MCF 10A (cell line): ENCODE measurements at regions not wholly inside any gene's neighbourhood (a gene's known extent, or its start where the extent isn't known, plus 50 kb on each side); places are given as distances from the start of the nearest gene placed in this dataset.

Source experiments
- BruUV-seq: library from RNA; stranded (reverse); fragments of 400-500 nt; replicated peaks from 2 replicates; lab custom pipeline; 2021; lab: Mats Ljungman, UMichigan
- CTCF ChIA-PET: fragments of 300-600 bp; sonication (Branson Sonifier 250); formaldehyde crosslinking; extraction: SDS; loops from one replicate; lab custom pipeline; 2021; ENCODE audit warnings: antibody characterized with exemption, inconsistent platforms; lab: Yijun Ruan, JAX
- POLR2A ChIA-PET: fragments of 300-600, 350-650 bp; sonication (Branson Sonifier 250); formaldehyde crosslinking; extraction: SDS; loops from one replicate; lab custom pipeline; 2020; ENCODE audit warnings: antibody characterized with exemption, inconsistent platforms; lab: Yijun Ruan, JAX
- DNase-seq: peaks from one replicate; pipeline ENCODE4 v3.0.0-alpha.2; 2018; ENCODE audit not compliant: unreplicated experiment
- H3K27ac Mint-ChIP-seq: one replicate; pipeline ENCODE4 v1.8.0; 2022; ENCODE audit warnings: mild to moderate bottlenecking, low read depth, mixed read lengths; ENCODE audit not compliant: unreplicated experiment
- H3K27me3 Mint-ChIP-seq: one replicate; pipeline ENCODE4 v1.8.0; 2022; ENCODE audit warnings: mixed read lengths; ENCODE audit not compliant: insufficient read depth, unreplicated experiment
- H3K36me3 Mint-ChIP-seq: one replicate; pipeline ENCODE4 v1.8.0; 2022; ENCODE audit warnings: mild to moderate bottlenecking, moderate library complexity, mixed read lengths; ENCODE audit not compliant: insufficient read depth, unreplicated experiment
- H3K4me1 Mint-ChIP-seq: one replicate; pipeline ENCODE4 v1.8.0; 2022; ENCODE audit warnings: mixed read lengths; ENCODE audit not compliant: insufficient read depth, unreplicated experiment
- H3K4me3 Mint-ChIP-seq: one replicate; pipeline ENCODE4 v1.8.0; 2022; ENCODE audit warnings: mild to moderate bottlenecking, moderate library complexity, mixed read lengths; ENCODE audit not compliant: unreplicated experiment
- H3K9me3 Mint-ChIP-seq: one replicate; pipeline ENCODE4 v1.8.0; 2022; ENCODE audit warnings: mixed read lengths; ENCODE audit not compliant: unreplicated experiment
- intact Hi-C: fragments of 100-400 bp; cut with micrococcal nuclease; formaldehyde crosslinking; loops from 2 replicates; pipeline ENCODE4 v1.14.1; 2022
- TF ChIP-seq, protein P1 (sequence below): fragments of 200-600 bp; IDR thresholded peaks from one replicate; pipeline ENCODE4 v1.8.0; 2022; ENCODE audit warnings: antibody characterized with exemption, mild to moderate bottlenecking; ENCODE audit not compliant: unreplicated experiment

DNA sequence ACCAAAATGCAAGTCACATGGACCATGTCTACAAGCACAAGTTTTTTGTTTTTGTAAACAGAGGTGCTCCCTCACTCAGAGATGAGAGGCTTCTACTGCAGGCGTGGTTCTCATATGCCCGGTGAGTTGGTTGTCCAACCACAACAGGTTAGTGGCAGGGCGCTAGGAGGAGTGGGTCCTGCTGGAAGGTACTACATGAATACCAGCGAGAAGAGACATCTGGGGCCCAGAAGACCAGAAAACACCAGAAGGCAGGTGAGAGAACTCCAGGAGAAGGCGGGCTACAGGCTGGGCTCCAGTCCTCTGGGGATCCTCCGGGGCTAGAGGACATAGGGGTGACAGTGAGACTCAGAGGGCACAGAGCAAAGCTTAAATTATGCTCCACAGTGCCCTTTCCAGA, 366.5 kb downstream of the MATN1 start:
- POLR2A ChIA-PET = no interaction called here
- Mint-ChIP-seq H3K27me3 (peaks cover 48% of the 10 kb centered on the region), H3K9me3 (no peaks in the 10 kb centered on the region), H3K4me1 (no peaks in the 10 kb centered on the region), H3K4me3 (no peak overlapping the region), H3K27ac (no peak overlapping the region), H3K36me3 (no peaks in the 10 kb centered on the region)
- no TSS peak for BruUV-seq
- TF ChIP-seq, protein P1, sequence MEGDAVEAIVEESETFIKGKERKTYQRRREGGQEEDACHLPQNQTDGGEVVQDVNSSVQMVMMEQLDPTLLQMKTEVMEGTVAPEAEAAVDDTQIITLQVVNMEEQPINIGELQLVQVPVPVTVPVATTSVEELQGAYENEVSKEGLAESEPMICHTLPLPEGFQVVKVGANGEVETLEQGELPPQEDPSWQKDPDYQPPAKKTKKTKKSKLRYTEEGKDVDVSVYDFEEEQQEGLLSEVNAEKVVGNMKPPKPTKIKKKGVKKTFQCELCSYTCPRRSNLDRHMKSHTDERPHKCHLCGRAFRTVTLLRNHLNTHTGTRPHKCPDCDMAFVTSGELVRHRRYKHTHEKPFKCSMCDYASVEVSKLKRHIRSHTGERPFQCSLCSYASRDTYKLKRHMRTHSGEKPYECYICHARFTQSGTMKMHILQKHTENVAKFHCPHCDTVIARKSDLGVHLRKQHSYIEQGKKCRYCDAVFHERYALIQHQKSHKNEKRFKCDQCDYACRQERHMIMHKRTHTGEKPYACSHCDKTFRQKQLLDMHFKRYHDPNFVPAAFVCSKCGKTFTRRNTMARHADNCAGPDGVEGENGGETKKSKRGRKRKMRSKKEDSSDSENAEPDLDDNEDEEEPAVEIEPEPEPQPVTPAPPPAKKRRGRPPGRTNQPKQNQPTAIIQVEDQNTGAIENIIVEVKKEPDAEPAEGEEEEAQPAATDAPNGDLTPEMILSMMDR = no peak
- intact Hi-C loops = no loop called here
- CTCF ChIA-PET = no interaction called here
- no peak for DNase-seq

DNA sequence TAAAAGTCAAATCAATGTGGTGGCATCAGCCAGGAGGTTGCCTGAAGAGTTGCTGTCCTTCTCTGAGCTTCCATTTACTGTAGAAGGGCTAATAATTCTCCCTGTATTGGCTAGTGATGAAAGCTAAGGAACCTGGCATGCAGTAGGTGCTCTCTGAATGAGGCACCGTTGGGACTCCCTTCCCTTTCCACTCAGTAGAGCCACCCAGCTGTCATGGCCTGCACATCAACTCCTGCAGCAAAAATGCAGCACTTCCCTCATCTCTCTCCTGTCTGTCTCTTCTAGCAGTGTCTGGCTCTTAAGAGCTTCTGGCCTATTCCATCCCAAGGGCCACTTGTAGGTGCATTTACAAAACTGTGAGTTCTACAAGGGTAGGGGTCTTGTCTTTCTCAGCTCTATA, 369.0 kb downstream of the MATN1 start:
- TF ChIP-seq, protein P1 = no peak
- POLR2A ChIA-PET = no interaction called here
- no peak overlapping the region for H3K4me3 Mint-ChIP-seq
- H3K27me3 Mint-ChIP-seq = peaks cover 67% of the 10 kb centered on the region
- H3K36me3 Mint-ChIP-seq = no peaks in the 10 kb centered on the region
- no TSS peak for BruUV-seq
- H3K27ac Mint-ChIP-seq = no peak overlapping the region
- intact Hi-C loops = no loop called here
- CTCF ChIA-PET = interaction anchor here (0.6 to 2.8 kb wide), 6 partner anchors 9 to 651 kb away, joined by 3 to 14 read pairs (median 4); no protein-coding TSS in a partner anchor
- no peaks in the 10 kb centered on the region for H3K4me1 Mint-ChIP-seq
- DNase-seq = no peak
- no peaks in the 10 kb centered on the region for H3K9me3 Mint-ChIP-seq

DNA sequence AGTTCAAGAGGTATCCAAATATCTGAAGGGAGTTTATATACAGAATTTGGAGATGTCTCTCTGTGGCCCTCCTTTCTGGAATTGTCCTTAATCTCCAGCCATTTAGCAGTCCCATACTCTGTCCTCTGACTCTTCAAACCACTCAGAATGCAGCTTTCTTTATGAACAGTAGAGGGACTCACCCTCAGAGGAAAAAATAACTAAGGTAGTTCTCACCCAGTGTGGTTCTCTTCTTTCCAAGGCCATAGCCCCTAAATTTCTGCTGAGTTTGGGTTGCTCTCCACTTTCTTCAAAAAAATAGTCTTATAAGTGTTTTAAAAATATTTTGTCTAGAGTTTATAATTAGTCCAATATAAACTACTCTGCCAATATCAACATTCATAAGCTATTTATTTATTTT, 369.7 kb downstream of the MATN1 start:
- ChIA-PET POLR2A (no interaction called here), CTCF (interaction anchor here (0.6 to 2.8 kb wide), 5 partner anchors 10 to 651 kb away, joined by 3 to 14 read pairs (median 3); no protein-coding TSS in a partner anchor)
- no peaks in the 10 kb centered on the region for H3K9me3 Mint-ChIP-seq
- TF ChIP-seq, protein P1 = no peak
- intact Hi-C loops = no loop called here
- no peaks in the 10 kb centered on the region for H3K4me1 Mint-ChIP-seq
- BruUV-seq = no TSS peak
- H3K27ac Mint-ChIP-seq = no peak overlapping the region
- peak; percentile 9 for DNase-seq
- H3K4me3 Mint-ChIP-seq = no peak overlapping the region
- no peaks in the 10 kb centered on the region for H3K36me3 Mint-ChIP-seq
- H3K27me3 Mint-ChIP-seq = peaks cover 69% of the 10 kb centered on the region

DNA sequence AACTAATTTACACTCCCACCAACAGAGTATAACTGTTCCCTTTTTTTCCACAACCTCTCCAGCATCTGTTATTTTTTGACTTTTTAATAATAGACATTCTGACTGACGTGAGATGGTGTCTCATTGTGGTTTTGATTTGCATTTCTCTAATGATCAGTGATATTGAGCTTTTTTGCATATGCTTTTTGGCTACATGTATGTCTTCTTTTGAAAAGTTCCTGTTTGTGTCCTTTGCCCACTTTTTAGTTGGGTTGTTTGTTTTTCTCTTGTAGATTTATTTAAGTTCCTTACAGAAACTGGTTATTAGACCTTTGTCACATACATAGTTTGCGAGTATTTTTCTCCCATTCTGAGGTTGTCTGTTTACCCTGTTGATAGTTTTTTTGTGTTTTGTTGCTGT, 375.2 kb downstream of the MATN1 start:
- TF ChIP-seq, protein P1 = no peak
- no peaks in the 10 kb centered on the region for H3K4me1 Mint-ChIP-seq
- POLR2A ChIA-PET = interaction anchor here (0.6 kb wide), 1 partner anchor 360 kb away, joined by 4 read pairs; no protein-coding TSS in a partner anchor

More for the DNA sequence above, 375.2 kb downstream of the MATN1 start:
- intact Hi-C loops = no loop called here
- no TSS peak for BruUV-seq
- Mint-ChIP-seq H3K27me3 (peaks cover 90% of the 10 kb centered on the region), H3K9me3 (no peaks in the 10 kb centered on the region), H3K36me3 (no peaks in the 10 kb centered on the region), H3K4me3 (no peak overlapping the region), H3K27ac (no peak overlapping the region)
- CTCF ChIA-PET = no interaction called here
- no peak for DNase-seq
